Transverse colon (tissue), 4 donors: ENCODE measurements at regions not wholly inside any gene's neighbourhood (a gene's known extent, or its start where the extent isn't known, plus 50 kb on each side); places are given as distances from the start of the nearest gene placed in this dataset.
"Not testable (repeated sequence)": the region's sequence is repeated elsewhere in the genome, so short reads cannot be mapped to it uniquely, and the experiment has no call there.

Experiments
- DNase-seq: peaks from one replicate; pipeline ENCODE4 v3.0.0-alpha.2; 2019
- H3K27ac ChIP-seq, 4 donors: fragments of 200-600 bp; sonication (generic); 2 replicates each; pipeline ENCODE4 v1.5.1; 2016 to 2018; ENCODE audit warnings: inconsistent platforms in 4 of 4
- H3K27me3 ChIP-seq: fragments of 200-600 bp; sonication (generic); 2 replicates; pipeline ENCODE4 v1.5.1; 2017; ENCODE audit warnings: inconsistent platforms
- H3K36me3 ChIP-seq, 4 donors: fragments of 200-600 bp; sonication (generic); 2 replicates each; pipeline ENCODE4 v1.5.1; 2017 to 2019; ENCODE audit warnings: inconsistent platforms in 4 of 4
- H3K4me1 ChIP-seq, 4 donors: fragments of 200-600 bp; sonication (generic); 2 replicates each; pipeline ENCODE4 v1.5.1; 2017 to 2020; ENCODE audit warnings: inconsistent platforms in 4 of 4
- H3K4me3 ChIP-seq, 4 donors: fragments of 200-600 bp; sonication (generic); 1 replicate in 1 of 4; 2 replicates in 3 of 4; pipeline versions ENCODE4 v1.5.1 to v1.6.1; 2017 to 2019; ENCODE audit warnings: inconsistent platforms in 4 of 4
- H3K9me3 ChIP-seq, 2 donors: fragments of 200-600 bp; sonication (generic); 2 replicates each; pipeline ENCODE4 v1.5.1; 2017 to 2019; ENCODE audit warnings: inconsistent platforms in 2 of 2
- CTCF ChIP-seq, 5 experiments: fragments of 200-600 bp in 3 of 5; fragments of 450-650 bp in 2 of 5; sonication (generic) in 3 of 5; IDR thresholded peaks; 1 replicate in 2 of 5; 2 replicates in 3 of 5; pipeline ENCODE4 v1.5.1; 2016 to 2017; ENCODE audit warnings: antibody characterized with exemption in 5 of 5, inconsistent platforms in 3 of 5, mild to moderate bottlenecking in 2 of 5, moderate library complexity in 1 of 5
- EP300 ChIP-seq: sonication (generic); formaldehyde crosslinking; IDR thresholded peaks from one replicate; pipeline ENCODE4 v1.6.1; 2017; ENCODE audit warnings: antibody characterized with exemption, low read depth
- POLR2A ChIP-seq: fragments of 450-650 bp; IDR thresholded peaks from one replicate; pipeline ENCODE4 v1.6.1; 2016; ENCODE audit warnings: antibody characterized with exemption, mild to moderate bottlenecking, moderate library complexity
- POLR2AphosphoS5 ChIP-seq, 3 donors: sonication (generic); formaldehyde crosslinking; IDR thresholded peaks; one replicate each; pipeline ENCODE4 v1.6.1; 2016; ENCODE audit warnings: antibody characterized with exemption in 3 of 3
- WGBS, 2 donors: methylation state at CpG; one replicate each; pipeline ENCODE4 v1.1.5; 2018; ENCODE audit warnings: low coverage in 1 of 2; 5-methylcytosine and 5-hydroxymethylcytosine counted together
- in situ Hi-C, 4 donors: fragments of 200-750 bp; cut with MboI; loops; one replicate each; pipeline versions ENCODE4 v1.15.0 to v1.15.1; 2017; ENCODE audit warnings: low sequenced_read_pairs in 3 of 4, low pct_ligation_motif_present in 1 of 4, low pct_unique_long_range_greater_than_20kb in 1 of 4
- intact Hi-C: fragments of 100-400 bp; cut with DNase I; formaldehyde crosslinking; loops from one replicate; pipeline ENCODE4 v1.15.1; 2023; ENCODE audit warnings: low total_unique reads

GRCh38 chr12:97075934-97076630 is 169.0 kb downstream of the NEDD1 start:
- Histone ChIP-seq H3K4me3 (no peak overlapping the region), H3K9me3 (no peaks in the 10 kb centered on the region), H3K36me3 (no peaks in the 10 kb centered on the region), H3K4me1 (no peaks in the 10 kb centered on the region), H3K27me3 (no peaks in the 10 kb centered on the region), H3K27ac (no peak overlapping the region)
- no peak for DNase-seq
- in situ Hi-C loops: no loop called here
- 86% methylated on average over 6 of the region's 6 CpGs for WGBS, 2 donors
- TF ChIP-seq EP300 (no peak), CTCF (IDR thresholded peaks at IDR 0.05) (no peak), POLR2AphosphoS5 (IDR thresholded peaks at IDR 0.05) (no peak), POLR2A (no peak)
- intact Hi-C loops: no loop called here

GRCh38 chr12:97076912-97077311 is 169.9 kb downstream of the NEDD1 start:
- H3K4me3 ChIP-seq, DNase-seq, H3K27me3 ChIP-seq, H3K4me1 ChIP-seq, intact Hi-C loops, H3K27ac ChIP-seq, in situ Hi-C loops, H3K36me3 ChIP-seq, H3K9me3 ChIP-seq: not testable (repeated sequence)
- WGBS, 2 donors: 76 to 100% methylated on average over 2 to 9 of the region's 9 CpGs

- Histone ChIP-seq H3K27ac (no peak overlapping the region), H3K27me3 (no peaks in the 10 kb centered on the region), H3K4me3 (no peak overlapping the region), H3K9me3 (no peaks in the 10 kb centered on the region), H3K36me3 (no peaks in the 10 kb centered on the region), H3K4me1 (no peaks in the 10 kb centered on the region)
- TF ChIP-seq POLR2AphosphoS5 (IDR thresholded peaks at IDR 0.05) (no peak), EP300 (no peak), CTCF (IDR thresholded peaks at IDR 0.05) (no peak), POLR2A (no peak)
- in situ Hi-C loops: no loop called here
- no peak for DNase-seq
- intact Hi-C loops: no loop called here
Measured at GRCh38 chr12:97082029-97082428, 175.0 kb downstream of the NEDD1 start.

GRCh38 chr12:97093187-97093683 is 186.2 kb downstream of the NEDD1 start:
- WGBS, 2 donors: 45 to 62% methylated on average over 5 to 6 of the region's 6 CpGs
- intact Hi-C loops (no loop called here), in situ Hi-C loops (no loop called here)
- H3K9me3 ChIP-seq: no peaks in the 10 kb centered on the region
- H3K4me3 ChIP-seq: no peak overlapping the region
- TF ChIP-seq POLR2AphosphoS5 (IDR thresholded peaks at IDR 0.05): no peak
- no peak for TF ChIP-seq CTCF (IDR thresholded peaks at IDR 0.05)
- no peak for TF ChIP-seq EP300
- no peak for TF ChIP-seq POLR2A
- H3K4me1 ChIP-seq: no peaks in the 10 kb centered on the region
- no peaks in the 10 kb centered on the region for H3K36me3 ChIP-seq
- no peak for DNase-seq
- H3K27ac ChIP-seq: no peak overlapping the region
- H3K27me3 ChIP-seq: no peaks in the 10 kb centered on the region

- H3K27me3 ChIP-seq: no peaks in the 10 kb centered on the region
Measured at GRCh38 chr12:97097734-97098133, 190.7 kb downstream of the NEDD1 start.

More at GRCh38 chr12:97097734-97098133, 190.7 kb downstream of the NEDD1 start:
- H3K36me3 ChIP-seq: no peaks in the 10 kb centered on the region
- TF ChIP-seq POLR2AphosphoS5 (IDR thresholded peaks at IDR 0.05) (no peak), POLR2A (no peak), EP300 (no peak), CTCF (IDR thresholded peaks at IDR 0.05) (no peak)
- no peak overlapping the region for H3K4me3 ChIP-seq
- DNase-seq: no peak
- in situ Hi-C loops (no loop called here), intact Hi-C loops (no loop called here)
- no peak overlapping the region for H3K27ac ChIP-seq
- 67 to 80% methylated on average over 1 of the region's 1 CpG for WGBS, 2 donors
- H3K4me1 ChIP-seq: no peaks in the 10 kb centered on the region
- H3K9me3 ChIP-seq: no peaks in the 10 kb centered on the region
